Right lobe of liver (tissue), 6 donors: ENCODE measurements at regions not wholly inside any gene's neighbourhood (a gene's known extent, or its start where the extent isn't known, plus 50 kb on each side); places are given as distances from the start of the nearest gene placed in this dataset.
A peak's percentile ranks its signal among the peaks of the same experiment; 100 is the strongest.

Source experiments
- ATAC-seq, 4 donors: fragments of 200-7000 bp; cut with Tn5 transposase; one replicate each; pipeline ENCODE4 v1.9.1; 2020; ENCODE audit warnings: mild to moderate bottlenecking in 4 of 4, moderate library complexity in 4 of 4
- DNase-seq, 3 donors: peaks; one replicate each; pipeline ENCODE4 v3.0.0-alpha.2; 2020
- H3K27ac ChIP-seq, 3 donors: fragments of 200-600 bp; one replicate each; pipeline ENCODE4 v1.8.0; 2022
- H3K27me3 ChIP-seq, 2 donors: fragments of 200-600 bp; one replicate each; pipeline ENCODE4 v1.8.0; 2022
- H3K36me3 ChIP-seq, 4 donors: fragments of 200-600 bp; sonication (generic) in 1 of 4; one replicate each; pipeline versions ENCODE4 v1.5.1 to v1.8.0; 2017 to 2022; ENCODE audit warnings: control low read depth in 1 of 4
- H3K4me1 ChIP-seq, 4 donors: fragments of 200-600 bp; sonication (generic) in 1 of 4; one replicate each; pipeline versions ENCODE4 v1.5.1 to v1.8.0; 2017 to 2022; ENCODE audit warnings: control low read depth in 1 of 4
- H3K4me3 ChIP-seq, 3 donors: fragments of 200-600 bp; one replicate each; pipeline ENCODE4 v1.8.0; 2022
- H3K9me3 ChIP-seq, 4 donors: fragments of 200-600 bp; sonication (generic) in 1 of 4; one replicate each; pipeline versions ENCODE4 v1.5.1 to v1.8.0; 2017 to 2022; ENCODE audit warnings: control low read depth in 1 of 4
- POLR2A ChIP-seq: fragments of 450-650 bp; IDR thresholded peaks from one replicate; pipeline ENCODE4 v1.6.1; 2017; ENCODE audit warnings: antibody characterized with exemption, mild to moderate bottlenecking
- WGBS: methylation state at CpG from one replicate; pipeline ENCODE4 v1.1.6; 2018; ENCODE audit warnings: low coverage, low lambda C conversion rate; ENCODE audit not compliant: insufficient coverage; ENCODE audit errors: missing lambda C conversion rate; 5-methylcytosine and 5-hydroxymethylcytosine counted together
- intact Hi-C, 2 donors: fragments of 100-400 bp; cut with DNase I; formaldehyde crosslinking; loops; one replicate each; pipeline versions ENCODE4 v1.11.2 to v1.14.1; 2022
- TF ChIP-seq, protein P1 (sequence below), 4 donors: fragments of 200-600 bp in 3 of 4; fragments of 450-650 bp in 1 of 4; IDR thresholded peaks; one replicate each; pipeline versions ENCODE4 v1.5.1 to v1.8.0; 2016 to 2022; ENCODE audit warnings: antibody characterized with exemption in 4 of 4, mild to moderate bottlenecking in 2 of 4
- donor health status: DM: no; HTN: yes; CAD: no.
- donor health status: DM: no; HTN: no; CAD: no.
- donor health status: DM: no; HTN: no; CAD: no.
- donor health status: DM: no; HTN: yes; CAD: no.
- donor health status: DM: no; HTN: yes; CAD: no.

DNA sequence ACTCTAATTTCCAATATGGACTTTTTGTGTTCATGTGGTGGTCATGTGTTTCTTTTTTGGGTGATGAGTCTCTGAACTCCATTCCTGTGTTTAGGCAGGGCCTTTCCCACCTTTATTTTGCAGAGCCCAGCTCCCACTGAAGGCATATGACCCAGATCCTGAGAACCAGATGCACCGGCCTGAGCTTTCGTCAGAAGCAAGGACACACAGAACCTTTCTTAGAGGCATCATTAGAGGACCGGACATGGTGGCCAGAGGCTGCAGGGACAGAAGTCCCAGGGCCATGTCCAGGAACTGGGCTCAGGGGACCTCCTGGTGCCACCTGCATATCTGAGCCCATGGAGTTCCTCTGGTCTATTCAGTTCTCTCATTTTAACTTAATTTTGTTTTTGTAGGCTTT, 200.9 kb upstream of the ZNF32 start:
- Histone ChIP-seq H3K4me3 (no peak overlapping the region), H3K27me3 (no peaks in the 10 kb centered on the region), H3K9me3 (no peaks in the 10 kb centered on the region), H3K36me3 (no peaks in the 10 kb centered on the region), H3K4me1 (no peaks in the 10 kb centered on the region), H3K27ac (no peak overlapping the region)
- WGBS, result 85% methylated on average over 3 of the region's 3 CpGs
- no peak for DNase-seq
- TF ChIP-seq, protein P1, sequence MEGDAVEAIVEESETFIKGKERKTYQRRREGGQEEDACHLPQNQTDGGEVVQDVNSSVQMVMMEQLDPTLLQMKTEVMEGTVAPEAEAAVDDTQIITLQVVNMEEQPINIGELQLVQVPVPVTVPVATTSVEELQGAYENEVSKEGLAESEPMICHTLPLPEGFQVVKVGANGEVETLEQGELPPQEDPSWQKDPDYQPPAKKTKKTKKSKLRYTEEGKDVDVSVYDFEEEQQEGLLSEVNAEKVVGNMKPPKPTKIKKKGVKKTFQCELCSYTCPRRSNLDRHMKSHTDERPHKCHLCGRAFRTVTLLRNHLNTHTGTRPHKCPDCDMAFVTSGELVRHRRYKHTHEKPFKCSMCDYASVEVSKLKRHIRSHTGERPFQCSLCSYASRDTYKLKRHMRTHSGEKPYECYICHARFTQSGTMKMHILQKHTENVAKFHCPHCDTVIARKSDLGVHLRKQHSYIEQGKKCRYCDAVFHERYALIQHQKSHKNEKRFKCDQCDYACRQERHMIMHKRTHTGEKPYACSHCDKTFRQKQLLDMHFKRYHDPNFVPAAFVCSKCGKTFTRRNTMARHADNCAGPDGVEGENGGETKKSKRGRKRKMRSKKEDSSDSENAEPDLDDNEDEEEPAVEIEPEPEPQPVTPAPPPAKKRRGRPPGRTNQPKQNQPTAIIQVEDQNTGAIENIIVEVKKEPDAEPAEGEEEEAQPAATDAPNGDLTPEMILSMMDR (IDR thresholded peaks at IDR 0.05), result no peak
- no peak for TF ChIP-seq POLR2A
- ATAC-seq, result no peak
- intact Hi-C loops, result no loop called here

DNA sequence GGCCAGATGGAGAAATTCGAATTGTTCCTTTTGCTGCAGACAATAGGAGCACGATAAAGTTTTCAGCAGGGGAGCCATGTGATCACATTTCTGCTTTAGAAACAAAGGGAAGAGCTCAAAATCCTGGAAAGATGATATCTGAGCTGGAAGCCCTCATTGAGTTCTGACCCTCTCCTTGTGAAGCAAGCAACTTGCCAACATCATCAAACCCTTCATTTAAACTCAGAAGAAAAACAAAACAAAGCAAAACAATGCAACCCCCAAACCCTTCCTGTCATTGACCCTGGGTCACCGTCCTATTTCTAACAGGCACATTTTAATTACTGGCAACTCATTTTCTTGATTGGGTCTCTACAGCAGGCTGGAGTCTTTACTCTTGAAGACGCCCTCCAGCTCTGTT, 198.3 kb upstream of the ZNF32 start:
- ATAC-seq, result peak; percentile 25 to 58 (median 43)
- H3K4me1 ChIP-seq, result no peaks in the 10 kb centered on the region
- H3K9me3 ChIP-seq, result no peaks in the 10 kb centered on the region
- no peak overlapping the region for H3K27ac ChIP-seq
- no peaks in the 10 kb centered on the region for H3K27me3 ChIP-seq
- no peak for DNase-seq
- TF ChIP-seq POLR2A, result no peak
- TF ChIP-seq, protein P1 (IDR thresholded peaks at IDR 0.05), result no peak
- WGBS, result 34% methylated on average over 4 of the region's 4 CpGs
- H3K36me3 ChIP-seq, result no peaks in the 10 kb centered on the region
- intact Hi-C loops, result no loop called here
- no peak overlapping the region for H3K4me3 ChIP-seq

DNA sequence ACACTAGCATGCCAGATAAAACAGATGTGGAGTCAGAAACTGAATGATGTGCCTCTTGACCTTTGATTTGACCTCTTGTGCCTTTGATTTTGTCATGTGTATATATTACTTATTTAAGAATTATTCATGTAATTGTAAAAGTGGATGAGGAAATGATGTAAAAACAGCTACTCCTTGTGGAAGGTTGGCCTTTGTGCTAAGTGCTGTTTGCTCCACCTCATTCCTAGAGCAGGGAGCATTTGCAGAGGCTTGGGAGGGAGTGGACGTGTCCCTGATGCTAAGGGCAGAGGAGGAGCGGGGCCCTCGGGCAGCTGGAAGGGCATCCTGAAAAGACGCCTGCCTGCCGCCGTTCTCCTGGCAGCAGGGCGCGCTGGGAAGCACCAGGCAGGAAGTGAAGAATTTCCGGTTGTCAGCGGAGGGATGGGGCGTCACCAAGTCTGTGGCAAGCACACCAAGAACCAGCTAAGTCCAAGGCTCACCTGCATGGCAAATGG, 197.6 kb upstream of the ZNF32 start:
- no peak overlapping the region for H3K27ac ChIP-seq
- TF ChIP-seq, protein P1 (IDR thresholded peaks at IDR 0.05), result no peak
- TF ChIP-seq POLR2A, result no peak
- no peak for DNase-seq

GRCh38 chr10:43845121-43845520, 196.4 kb upstream of the ZNF32 start:
- Histone ChIP-seq H3K27ac (no peak overlapping the region), H3K9me3 (no peaks in the 10 kb centered on the region), H3K27me3 (no peaks in the 10 kb centered on the region), H3K4me1 (no peaks in the 10 kb centered on the region), H3K36me3 (no peaks in the 10 kb centered on the region), H3K4me3 (no peak overlapping the region)
- intact Hi-C loops, result no loop called here
- WGBS, result 58% methylated on average over 2 of the region's 5 CpGs
- no peak for ATAC-seq
- no peak for DNase-seq
- no peak for TF ChIP-seq POLR2A
- TF ChIP-seq, protein P1 (IDR thresholded peaks at IDR 0.05), result no peak

More for the DNA sequence above, 197.6 kb upstream of the ZNF32 start:
- H3K9me3 ChIP-seq, result no peaks in the 10 kb centered on the region
- H3K4me1 ChIP-seq, result no peaks in the 10 kb centered on the region
- intact Hi-C loops, result no loop called here
- WGBS, result 56% methylated on average over 5 of the region's 11 CpGs
- no peaks in the 10 kb centered on the region for H3K27me3 ChIP-seq
- H3K36me3 ChIP-seq, result no peaks in the 10 kb centered on the region
- H3K4me3 ChIP-seq, result no peak overlapping the region
- peak; percentile 72 to 75 (median 74) for ATAC-seq

DNA sequence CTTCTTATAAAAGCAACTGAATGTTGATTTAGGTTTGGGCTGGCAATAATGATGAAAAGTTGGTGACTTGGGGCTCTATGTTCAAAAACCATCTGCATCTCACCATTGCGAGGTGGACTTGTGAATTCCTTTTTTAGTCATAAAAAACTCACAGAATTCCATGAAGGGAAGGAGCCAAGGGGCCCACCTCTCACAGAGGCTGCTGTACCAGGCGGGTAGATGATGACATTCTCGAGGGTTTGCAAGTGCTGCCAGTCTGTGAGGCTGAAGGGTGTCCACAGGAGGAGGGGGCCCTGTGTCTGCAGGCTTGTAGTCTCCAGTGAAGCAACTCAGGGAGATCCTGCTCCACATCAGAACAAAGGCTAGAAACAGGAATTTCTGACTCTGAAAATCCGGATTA, 195.5 kb upstream of the ZNF32 start:
- no peaks in the 10 kb centered on the region for H3K9me3 ChIP-seq
- WGBS, result 61% methylated on average over 4 of the region's 4 CpGs
- H3K4me3 ChIP-seq, result no peak overlapping the region
- ATAC-seq (no peak), DNase-seq (no peak)
- H3K27ac ChIP-seq, result no peak overlapping the region
- intact Hi-C loops, result no loop called here
- H3K4me1 ChIP-seq, result no peaks in the 10 kb centered on the region
- no peaks in the 10 kb centered on the region for H3K27me3 ChIP-seq
- no peaks in the 10 kb centered on the region for H3K36me3 ChIP-seq
- no peak for TF ChIP-seq POLR2A
- TF ChIP-seq, protein P1 (IDR thresholded peaks at IDR 0.05), result no peak
